Uterus (tissue), 2 donors: ENCODE measurements at regions not wholly inside any gene's neighbourhood (a gene's known extent, or its start where the extent isn't known, plus 50 kb on each side); places are given as distances from the start of the nearest gene placed in this dataset.

ENCODE experiments used
- CTCF ChIP-seq, 4 experiments: fragments of 200-600 bp in 2 of 4; fragments of 450-650 bp in 2 of 4; sonication (generic) in 2 of 4; IDR thresholded peaks; one replicate each; pipeline ENCODE4 v1.5.1; 2016 to 2019; ENCODE audit warnings: antibody characterized with exemption in 4 of 4, mild to moderate bottlenecking in 2 of 4, moderate library complexity in 1 of 4
- POLR2A ChIP-seq, 2 donors: fragments of 450-650 bp; IDR thresholded peaks; one replicate each; pipeline ENCODE4 v1.6.1; 2016; ENCODE audit warnings: antibody characterized with exemption in 2 of 2, mild to moderate bottlenecking in 1 of 2, moderate library complexity in 1 of 2

GRCh38 chr5:105849701-105850100, 1821.0 kb downstream of the EFNA5 start:
- TF ChIP-seq CTCF (IDR thresholded peaks at IDR 0.05) (no peak), POLR2A (IDR thresholded peaks at IDR 0.05) (no peak)
